GM19395 (cell line): ENCODE measurements at regions not wholly inside any gene's neighbourhood (a gene's known extent, or its start where the extent isn't known, plus 50 kb on each side); places are given as distances from the start of the nearest gene placed in this dataset.

Experiments used
- ATAC-seq: cut with Tn5 transposase; IDR thresholded peaks from one replicate; pipeline ENCODE4 v1.9.1; 2021; ENCODE audit warnings: mild to moderate bottlenecking, moderate library complexity; ENCODE audit not compliant: unreplicated experiment

GRCh38 chr18:68623342-68623741 is 91.6 kb downstream of the TMX3 start:
- ATAC-seq = peak; percentile 75

DNA sequence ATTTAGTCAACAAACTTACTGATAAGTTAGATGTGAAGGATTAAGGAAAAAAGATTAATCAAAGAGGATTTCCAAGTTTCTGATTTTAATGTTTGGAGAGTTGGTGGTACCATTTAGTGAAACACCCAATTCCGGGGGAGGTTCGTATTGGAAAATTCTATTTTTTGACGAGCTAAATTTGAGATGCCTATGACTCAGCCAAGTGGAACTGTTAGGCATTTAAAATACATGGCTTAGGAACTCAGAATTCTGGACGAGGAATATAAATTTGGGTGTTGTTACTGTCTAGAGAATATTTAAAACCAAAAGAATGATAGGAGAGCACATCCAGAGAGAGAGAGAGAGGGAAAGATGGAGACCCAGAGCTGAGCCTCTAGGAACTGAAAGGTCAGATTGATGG is 103.6 kb downstream of the TMX3 start:
- ATAC-seq = no peak

GRCh38 chr18:68608851-68609490 is 105.9 kb downstream of the TMX3 start:
- ATAC-seq = no peak

DNA sequence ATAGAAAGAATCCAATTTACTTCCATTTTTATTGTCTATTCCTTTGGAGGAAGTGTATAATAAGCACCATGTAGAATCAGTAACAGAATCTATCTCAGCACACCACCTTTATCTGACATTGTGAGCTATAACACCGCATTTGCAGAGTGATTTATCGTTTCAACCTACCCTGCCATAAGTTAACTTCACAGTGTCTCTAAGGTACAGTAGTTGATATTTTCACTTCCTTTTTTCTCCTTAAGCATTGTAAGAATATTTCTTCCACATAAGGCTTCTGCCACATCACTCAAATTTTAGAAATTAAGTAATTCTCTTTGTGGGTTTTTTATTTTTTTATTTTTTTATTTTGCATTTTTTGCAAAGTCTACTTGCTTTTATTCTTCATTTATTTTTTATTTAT is 107.1 kb downstream of the TMX3 start:
- no peak for ATAC-seq

GRCh38 chr18:68604256-68604655 is 110.7 kb downstream of the TMX3 start:
- ATAC-seq = no peak

DNA sequence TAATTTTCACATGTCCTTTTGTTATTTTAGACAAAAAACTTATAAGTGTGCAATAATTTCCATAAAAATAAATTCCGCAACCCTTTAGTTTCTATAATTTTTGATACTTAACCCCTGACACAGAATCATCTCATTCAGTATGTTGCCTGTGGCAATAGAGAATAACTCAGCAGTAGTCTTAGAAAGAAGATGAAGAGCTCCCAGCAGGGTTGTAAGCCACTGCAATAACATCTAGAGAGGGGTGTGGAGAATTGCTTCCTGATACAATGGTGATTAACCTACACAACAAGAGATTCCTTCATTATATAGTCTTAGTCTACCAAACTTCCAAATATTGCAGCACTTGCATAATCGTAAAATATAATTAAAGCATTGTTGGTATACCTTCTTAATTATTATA is 118.9 kb downstream of the TMX3 start:
- no peak for ATAC-seq

- ATAC-seq = no peak
These were observed 126.7 kb downstream of the TMX3 start for GRCh38 chr18:68588169-68588568.

- no peak for ATAC-seq
These were observed 131.2 kb downstream of the TMX3 start for GRCh38 chr18:68583685-68584084.

DNA sequence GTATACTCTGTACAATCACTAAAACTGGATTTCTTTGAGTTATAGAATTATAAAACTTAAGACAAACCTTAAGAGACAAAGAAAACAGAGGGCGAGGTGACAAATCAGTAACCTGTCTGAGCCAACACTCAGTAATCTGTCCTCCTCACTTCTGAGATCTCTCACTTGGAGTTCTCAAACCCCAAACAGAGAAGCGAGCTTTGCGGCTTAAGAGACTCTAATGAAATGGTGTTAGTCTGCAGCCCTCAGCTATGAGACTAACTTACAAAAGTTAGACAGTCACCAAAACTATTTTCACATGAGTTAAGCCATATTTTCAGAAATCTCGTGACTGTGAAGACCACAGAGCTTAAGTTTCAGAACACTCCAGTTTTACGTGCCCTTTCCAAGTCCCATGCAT is 140.6 kb downstream of the TMX3 start:
- ATAC-seq = no peak

GRCh38 chr18:68569936-68570335 is 145.0 kb downstream of the TMX3 start:
- no peak for ATAC-seq

DNA sequence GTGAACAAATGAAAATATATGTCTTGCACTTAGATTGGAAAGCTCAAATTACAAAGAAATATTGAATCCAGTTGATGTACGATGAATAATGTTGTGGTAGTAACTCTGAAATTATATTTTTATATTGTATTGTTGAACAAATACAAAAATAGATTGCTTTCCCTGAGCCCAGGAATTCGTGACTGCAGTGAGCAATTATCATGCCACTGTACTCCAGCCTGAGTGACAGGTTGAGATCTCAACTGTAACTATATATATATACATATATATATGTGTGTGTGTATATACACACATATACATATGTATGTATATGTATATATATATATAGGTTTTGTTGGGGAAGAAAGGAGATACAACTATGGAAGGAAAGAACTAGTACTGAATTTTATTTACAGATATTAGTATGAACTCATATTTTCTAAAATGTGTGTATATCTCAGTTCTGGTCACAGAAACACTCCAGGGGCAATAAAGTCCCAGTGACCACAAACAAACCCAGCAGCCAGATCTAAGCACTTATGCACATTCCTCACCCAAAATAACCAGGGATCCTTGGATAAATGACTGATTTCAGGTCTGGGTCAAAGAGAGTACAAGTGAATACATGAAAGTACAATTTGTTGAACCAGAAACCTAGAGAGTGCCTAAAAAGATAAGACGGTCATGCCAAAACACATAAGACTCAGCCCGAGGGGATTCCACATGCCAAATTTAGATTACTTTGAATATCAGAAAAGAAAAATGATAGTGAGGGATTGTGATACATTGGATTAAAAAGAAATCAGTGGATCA is 146.3 kb downstream of the TMX3 start:
- no peak for ATAC-seq

- ATAC-seq = no peak
These were observed 147.9 kb downstream of the TMX3 start for GRCh38 chr18:68566991-68567390.

GRCh38 chr18:68564961-68565360 is 149.9 kb downstream of the TMX3 start:
- no peak for ATAC-seq

- ATAC-seq = no peak
These were observed 150.6 kb downstream of the TMX3 start for GRCh38 chr18:68564351-68564750.

DNA sequence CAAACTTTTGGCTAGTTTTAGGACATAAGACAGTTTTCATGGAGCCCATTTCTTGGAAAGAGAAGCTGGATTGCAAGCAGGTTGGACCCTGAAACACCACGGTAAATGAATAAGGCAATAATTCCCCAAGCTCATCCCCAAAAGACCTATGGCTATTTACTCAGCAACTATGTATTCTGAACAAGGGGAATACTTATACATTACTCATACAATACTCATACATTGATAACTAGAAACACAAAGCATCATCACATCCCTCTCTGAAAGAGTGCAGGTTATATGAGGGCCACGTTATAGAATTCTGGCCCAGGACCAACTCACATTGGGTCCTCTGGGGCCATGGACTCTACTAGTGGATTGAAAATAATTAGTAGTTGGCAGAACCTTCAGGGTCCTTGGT is 154.8 kb downstream of the TMX3 start:
- ATAC-seq = no peak

DNA sequence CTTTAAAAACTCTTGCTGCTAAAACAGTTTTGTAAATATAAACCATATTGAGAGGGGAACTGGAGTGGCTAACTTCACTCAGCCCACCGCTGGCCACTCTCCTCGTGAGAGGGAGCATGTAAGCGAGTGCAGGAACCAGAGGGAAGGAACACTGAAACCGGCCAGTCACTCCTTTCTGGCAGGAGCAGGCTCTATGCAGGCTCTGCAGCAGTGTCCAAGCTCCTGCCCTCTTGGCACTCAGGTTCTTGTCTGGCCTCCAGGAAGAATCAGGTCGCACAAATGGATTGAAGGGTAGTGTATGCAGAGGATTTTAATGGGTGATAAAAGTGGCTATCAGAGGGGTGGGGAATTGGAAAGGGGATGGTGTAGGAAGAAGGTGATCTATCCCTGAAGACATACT is 157.7 kb downstream of the TMX3 start:
- ATAC-seq = no peak

DNA sequence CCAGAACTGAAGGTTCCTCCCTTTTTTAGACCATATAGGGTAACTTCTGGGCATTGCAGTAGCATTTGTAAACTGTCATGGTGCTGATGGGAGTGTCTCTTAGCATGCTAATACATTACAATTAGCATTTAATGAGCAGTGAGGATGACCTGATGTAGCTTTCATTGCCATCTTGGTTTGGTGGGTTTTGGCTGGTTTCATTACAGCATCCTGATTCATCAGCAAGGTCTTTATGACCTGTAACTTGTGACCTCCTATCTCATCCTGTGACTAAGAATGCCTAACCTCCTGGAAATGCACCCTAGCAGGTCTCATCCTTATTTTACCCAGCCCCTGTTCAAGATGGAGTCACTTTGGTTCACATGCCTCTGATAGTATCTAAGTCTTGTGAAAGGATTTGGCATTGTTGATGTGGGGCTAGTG is 159.0 kb downstream of the TMX3 start:
- ATAC-seq = no peak

GRCh38 chr18:68548904-68549870 is 165.7 kb downstream of the TMX3 start:
- no peak for ATAC-seq

DNA sequence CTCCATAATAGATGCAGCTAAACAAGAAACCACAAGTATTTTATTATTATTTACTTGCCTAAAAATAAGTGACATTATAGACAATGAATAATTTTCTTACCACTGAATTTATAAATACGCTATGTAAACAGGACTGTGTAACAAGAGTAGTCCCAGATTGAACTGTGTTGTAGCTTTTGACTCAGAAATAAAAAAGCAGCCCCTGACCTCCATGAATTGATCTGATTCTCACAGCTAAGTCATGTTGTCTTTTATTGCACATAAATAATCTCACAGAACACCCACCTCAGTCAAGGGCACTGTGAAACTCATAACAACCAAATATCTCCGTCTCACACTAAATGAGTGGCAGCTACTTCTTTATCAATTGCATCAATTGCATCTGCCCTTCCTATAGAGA is 171.6 kb downstream of the TMX3 start:
- no peak for ATAC-seq

GRCh38 chr18:68542846-68543245 is 172.1 kb downstream of the TMX3 start:
- ATAC-seq = no peak

GRCh38 chr18:68533641-68534040 is 181.3 kb downstream of the TMX3 start:
- ATAC-seq = no peak
